T-cell (primary cell): ENCODE measurements at regions not wholly inside any gene's neighbourhood (a gene's known extent, or its start where the extent isn't known, plus 50 kb on each side); places are given as distances from the start of the nearest gene placed in this dataset.
A peak's percentile ranks its signal among the peaks of the same experiment; 100 is the strongest.

Experiments used
- ATAC-seq, 4 experiments: fragments of 200-7000 bp in 3 of 4; fragments of 150-1000 bp in 1 of 4; cut with Tn5 transposase; replicated peaks in 1 of 4; 1 replicate in 3 of 4; 2 replicates in 1 of 4; pipeline ENCODE4 v1.10.0; 2021; ENCODE audit warnings: moderate library complexity in 3 of 4, mild to moderate bottlenecking in 2 of 4, moderate number of reproducible peaks in 1 of 4
- CTCF ChIA-PET, 2 donors: fragments of 300-600 bp; sonication (Branson Sonifier 250); formaldehyde crosslinking; loops; one replicate each; lab custom pipeline; 2022; ENCODE audit warnings: antibody characterized with exemption in 2 of 2; lab: Charles Lee
- POLR2A ChIA-PET, 2 donors: fragments of 300-600 bp; sonication (Branson Sonifier 250); formaldehyde crosslinking; loops; one replicate each; lab custom pipeline; 2022; ENCODE audit warnings: antibody characterized with exemption in 2 of 2; lab: Charles Lee
- DNase-seq, 35 experiments: peaks; one replicate each; pipeline versions ENCODE4 v3.0.0 to v3.0.0-alpha.2; 2013 to 2023
- H3K27ac ChIP-seq: one replicate; pipeline ENCODE4 v1.5.1; 2013; ENCODE audit warnings: low read length
- H3K27me3 ChIP-seq, 2 experiments: replicated peaks in 1 of 2; 1 replicate in 1 of 2; 2 replicates in 1 of 2; pipeline versions ENCODE4 v1.6.1 to v1.7.0; 2013; ENCODE audit warnings: low read length in 1 of 2, mixed read lengths in 1 of 2; ENCODE audit not compliant: control insufficient read depth in 2 of 2, insufficient read depth in 2 of 2; ENCODE audit errors: extremely low read depth in 1 of 2
- H3K36me3 ChIP-seq, 2 donors: 1 replicate in 1 of 2; 2 replicates in 1 of 2; pipeline versions ENCODE4 v1.6.1 to v1.7.0; 2013; ENCODE audit warnings: low read length in 1 of 2; ENCODE audit not compliant: control insufficient read depth in 2 of 2, insufficient read depth in 1 of 2; ENCODE audit errors: extremely low read depth in 1 of 2
- H3K4me1 ChIP-seq, 2 experiments: 1 replicate in 1 of 2; 2 replicates in 1 of 2; pipeline versions ENCODE4 v1.6.1 to v1.7.0; 2013; ENCODE audit warnings: low read length in 2 of 2, mixed read lengths in 1 of 2; ENCODE audit not compliant: insufficient read depth in 2 of 2, control insufficient read depth in 1 of 2; ENCODE audit errors: extremely low read depth in 1 of 2
- H3K4me3 ChIP-seq, 2 donors: 1 replicate in 1 of 2; 2 replicates in 1 of 2; pipeline versions ENCODE4 v1.5.1 to v1.7.0; 2013; ENCODE audit warnings: mild to moderate bottlenecking in 2 of 2, low read length in 1 of 2, moderate library complexity in 1 of 2; ENCODE audit not compliant: control insufficient read depth in 1 of 2; ENCODE audit errors: extremely low read depth in 1 of 2
- H3K9me3 ChIP-seq: 2 replicates; pipeline ENCODE4 v1.7.0; 2013
- H3K27ac Mint-ChIP-seq, 2 donors: one replicate each; pipeline ENCODE4 v1.8.0; 2020 to 2021; ENCODE audit warnings: mild to moderate bottlenecking in 2 of 2, mixed read lengths in 2 of 2
- H3K27me3 Mint-ChIP-seq, 2 donors: one replicate each; pipeline ENCODE4 v1.8.0; 2021 to 2022; ENCODE audit warnings: mixed read lengths in 2 of 2
- H3K36me3 Mint-ChIP-seq: one replicate; pipeline ENCODE4 v1.8.0; 2021; ENCODE audit warnings: mixed read lengths
- H3K4me1 Mint-ChIP-seq, 3 donors: one replicate each; pipeline ENCODE4 v1.8.0; 2020 to 2022; ENCODE audit warnings: mixed read lengths in 3 of 3, mild to moderate bottlenecking in 1 of 3
- H3K4me3 Mint-ChIP-seq, 3 donors: one replicate each; pipeline ENCODE4 v1.8.0; 2020 to 2022; ENCODE audit warnings: mild to moderate bottlenecking in 3 of 3, mixed read lengths in 3 of 3, moderate library complexity in 3 of 3
- H3K9me3 Mint-ChIP-seq, 3 donors: one replicate each; pipeline ENCODE4 v1.8.0; 2020 to 2022; ENCODE audit warnings: mixed read lengths in 3 of 3
- WGBS: methylation state at CpG from one replicate; pipeline ENCODE4 v1.1.5; 2013; ENCODE audit warnings: missing lambda C conversion rate; ENCODE audit not compliant: insufficient coverage; 5-methylcytosine and 5-hydroxymethylcytosine counted together

- Mint-ChIP-seq H3K4me3 (no peak overlapping the region), H3K27me3 (no peaks in the 10 kb centered on the region), H3K4me1 (peaks cover 0 to 20% (median 8%) of the 10 kb centered on the region in 3 donors), H3K9me3 (no peaks in the 10 kb centered on the region), H3K27ac (no peak overlapping the region), H3K36me3 (no peaks in the 10 kb centered on the region)
- WGBS: 100% methylated on average over 2 of the region's 3 CpGs
- H3K4me1 ChIP-seq: peaks cover 0 to 3% of the 10 kb centered on the region in 2 experiments
- no peaks in the 10 kb centered on the region for H3K36me3 ChIP-seq
- ChIA-PET CTCF (interaction anchor here (0.6 to 0.9 kb wide), 2 partner anchors 76 to 86 kb away, joined by 3 to 4 read pairs; no protein-coding TSS in a partner anchor), POLR2A (no interaction called here)
- no peak overlapping the region for H3K27ac ChIP-seq
- H3K4me3 ChIP-seq: no peak overlapping the region
- ATAC-seq (no peak), DNase-seq (no peak)
- no peaks in the 10 kb centered on the region for H3K9me3 ChIP-seq
- H3K27me3 ChIP-seq: no peaks in the 10 kb centered on the region
These were observed 459.7 kb downstream of the MID1IP1 start for GRCh38 chrX:39260965-39261364.

- ATAC-seq: peak in 1 of 4 experiments; percentile 60
- no peaks in the 10 kb centered on the region for H3K36me3 Mint-ChIP-seq
- WGBS: no CpG with 5 or more reads among the region's 1 CpG
- POLR2A ChIA-PET: no interaction called here
- DNase-seq: peak in 11 of 35 experiments; percentile 1 to 66 (median 4)
- peaks cover 0 to 3% of the 10 kb centered on the region in 2 experiments for H3K4me1 ChIP-seq
- no peak overlapping the region for H3K27ac Mint-ChIP-seq
- no peak overlapping the region for H3K4me3 ChIP-seq
- no peaks in the 10 kb centered on the region for H3K9me3 ChIP-seq
- CTCF ChIA-PET: interaction anchor here (0.6 to 1.6 kb wide), 2 partner anchors 85 to 183 kb away, joined by 4 read pairs; no protein-coding TSS in a partner anchor
- H3K36me3 ChIP-seq: no peaks in the 10 kb centered on the region
- peaks cover 0 to 22% (median 8%) of the 10 kb centered on the region in 3 donors for H3K4me1 Mint-ChIP-seq
- H3K4me3 Mint-ChIP-seq: no peak overlapping the region
- no peaks in the 10 kb centered on the region for H3K27me3 ChIP-seq
- no peak overlapping the region for H3K27ac ChIP-seq
- no peaks in the 10 kb centered on the region for H3K9me3 Mint-ChIP-seq
- H3K27me3 Mint-ChIP-seq: no peaks in the 10 kb centered on the region
These were observed 460.3 kb downstream of the MID1IP1 start for GRCh38 chrX:39261446-39262147.

GRCh38 chrX:39262641-39263040, 461.4 kb downstream of the MID1IP1 start:
- no peak overlapping the region for H3K4me3 ChIP-seq
- H3K36me3 Mint-ChIP-seq: no peaks in the 10 kb centered on the region
- no peaks in the 10 kb centered on the region for H3K27me3 Mint-ChIP-seq
- peaks cover 3 to 24% (median 8%) of the 10 kb centered on the region in 3 donors for H3K4me1 Mint-ChIP-seq
- no peaks in the 10 kb centered on the region for H3K9me3 ChIP-seq
- WGBS: no CpG with 5 or more reads among the region's 2 CpGs
- no peak overlapping the region for H3K27ac ChIP-seq
- H3K4me1 ChIP-seq: peaks cover 0 to 3% of the 10 kb centered on the region in 2 experiments
- H3K36me3 ChIP-seq: no peaks in the 10 kb centered on the region
- H3K27ac Mint-ChIP-seq: no peak overlapping the region
- no peak for DNase-seq
- no peaks in the 10 kb centered on the region for H3K9me3 Mint-ChIP-seq
- POLR2A ChIA-PET: no interaction called here
- no peak for ATAC-seq
- no peaks in the 10 kb centered on the region for H3K27me3 ChIP-seq
- CTCF ChIA-PET: interaction anchor here in 1 of 2 donors (0.7 to 1.6 kb wide), 2 partner anchors 182 to 399 kb away, joined by 3 to 4 read pairs; no protein-coding TSS in a partner anchor
- H3K4me3 Mint-ChIP-seq: no peak overlapping the region

- Mint-ChIP-seq H3K4me3 (no peak overlapping the region), H3K9me3 (no peaks in the 10 kb centered on the region), H3K27me3 (no peaks in the 10 kb centered on the region), H3K4me1 (peaks cover 4 to 31% (median 8%) of the 10 kb centered on the region in 3 donors), H3K27ac (no peak overlapping the region), H3K36me3 (no peaks in the 10 kb centered on the region)
- WGBS: no CpG with 5 or more reads among the region's 3 CpGs
- CTCF ChIA-PET: interaction anchor here in 1 of 2 donors (0.7 kb wide), 1 partner anchor 1954 kb away, joined by 3 read pairs; no protein-coding TSS in a partner anchor
- Histone ChIP-seq H3K36me3 (no peaks in the 10 kb centered on the region), H3K9me3 (no peaks in the 10 kb centered on the region), H3K27ac (no peak overlapping the region), H3K27me3 (no peaks in the 10 kb centered on the region), H3K4me1 (peaks cover 0 to 3% of the 10 kb centered on the region in 2 experiments), H3K4me3 (no peak overlapping the region)
- DNase-seq: no peak
- POLR2A ChIA-PET: interaction anchor here in 1 of 2 donors (0.7 kb wide), 1 partner anchor 52 kb away, joined by 12 read pairs; no protein-coding TSS in a partner anchor
- ATAC-seq: no peak
These were observed 462.8 kb downstream of the MID1IP1 start for GRCh38 chrX:39264023-39264422.

- H3K9me3 Mint-ChIP-seq: no peaks in the 10 kb centered on the region
- CTCF ChIA-PET: no interaction called here
- Histone ChIP-seq H3K4me1 (no peaks in the 10 kb centered on the region), H3K9me3 (no peaks in the 10 kb centered on the region), H3K27me3 (no peaks in the 10 kb centered on the region), H3K27ac (no peak overlapping the region), H3K36me3 (no peaks in the 10 kb centered on the region), H3K4me3 (no peak overlapping the region)
- no peak for DNase-seq
- no peak overlapping the region for H3K4me3 Mint-ChIP-seq
- WGBS: no CpG with 5 or more reads among the region's 2 CpGs
- POLR2A ChIA-PET: no interaction called here
- no peaks in the 10 kb centered on the region for H3K27me3 Mint-ChIP-seq
- no peak for ATAC-seq
- no peak overlapping the region for H3K27ac Mint-ChIP-seq
- H3K4me1 Mint-ChIP-seq: peaks cover 2 to 22% (median 4%) of the 10 kb centered on the region in 3 donors
- no peaks in the 10 kb centered on the region for H3K36me3 Mint-ChIP-seq
These were observed 465.9 kb downstream of the MID1IP1 start for GRCh38 chrX:39267176-39267575.

- H3K9me3 ChIP-seq: no peaks in the 10 kb centered on the region
- H3K4me3 ChIP-seq: no peak overlapping the region
- no peak overlapping the region for H3K27ac ChIP-seq
- ChIA-PET POLR2A (no interaction called here), CTCF (no interaction called here)
- H3K4me3 Mint-ChIP-seq: no peak overlapping the region
- no peaks in the 10 kb centered on the region for H3K4me1 ChIP-seq
- no peaks in the 10 kb centered on the region for H3K27me3 Mint-ChIP-seq
- DNase-seq (no peak), ATAC-seq (no peak)
- no peaks in the 10 kb centered on the region for H3K36me3 ChIP-seq
- no peaks in the 10 kb centered on the region for H3K36me3 Mint-ChIP-seq
- no peaks in the 10 kb centered on the region for H3K27me3 ChIP-seq
- H3K27ac Mint-ChIP-seq: peak overlapping the region in 1 of 2 donors; percentile 65
- H3K9me3 Mint-ChIP-seq: no peaks in the 10 kb centered on the region
- H3K4me1 Mint-ChIP-seq: peaks cover 2 to 14% (median 4%) of the 10 kb centered on the region in 3 donors
These were observed 466.9 kb downstream of the MID1IP1 start for GRCh38 chrX:39268207-39268606.
